K562 (cell line): ENCODE measurements at regions not wholly inside any gene's neighbourhood (a gene's known extent, or its start where the extent isn't known, plus 50 kb on each side); places are given as distances from the start of the nearest gene placed in this dataset.

Experiments used
- CBFA2T2 ChIP-seq: fragments of 450-650 bp; conservative IDR thresholded peaks from 2 replicates; pipeline ENCODE4 v1.6.1; 2017; ENCODE audit warnings: mild to moderate bottlenecking
- CHD1 ChIP-seq: fragments of 200-600 bp; sonication (generic); IDR thresholded peaks from one replicate; pipeline ENCODE4 v1.6.1; 2012; ENCODE audit warnings: mild to moderate bottlenecking, moderate library complexity, low read length, inconsistent platforms
- CREB5 ChIP-seq: fragments of 250-450 bp; sonication (Bioruptor Pico); IDR thresholded peaks from 2 replicates; pipeline ENCODE4 v1.5.0; 2020; ENCODE audit warnings: mild to moderate bottlenecking
- HEY1 ChIP-seq: fragments of 250-450 bp; sonication (Bioruptor Pico); IDR thresholded peaks from 2 replicates; pipeline ENCODE4 v1.5.0; 2020; ENCODE audit warnings: mild to moderate bottlenecking, moderate library complexity, borderline replicate concordance
- TAF7 ChIP-seq: fragments of 450-650 bp; IDR thresholded peaks from 2 replicates; pipeline ENCODE4 v1.6.1; 2016; ENCODE audit warnings: missing genetic modification characterization, missing compliant biosample characterization
- ZNF24 ChIP-seq: fragments of 450-650 bp; IDR thresholded peaks from 2 replicates; pipeline ENCODE4 v1.6.1; 2016
- ZNF41 ChIP-seq: fragments of 250-450 bp; sonication (Bioruptor Pico); conservative IDR thresholded peaks from 2 replicates; pipeline ENCODE4 v1.4.0; 2020; ENCODE audit warnings: mild to moderate bottlenecking
- ZNF589 ChIP-seq: fragments of 200-800 bp; sonication (Bioruptor generic); IDR thresholded peaks from 2 replicates; pipeline ENCODE4 v1.6.1; 2016; ENCODE audit warnings: low read depth, missing genetic modification characterization, missing compliant biosample characterization
- TF ChIP-seq, protein P1 (sequence below), 2 experiments: fragments of 450-650 bp; IDR thresholded peaks; 2 replicates each; pipeline ENCODE4 v1.6.1; 2016; ENCODE audit warnings: mild to moderate bottlenecking in 2 of 2, borderline replicate concordance in 1 of 2, low read depth in 1 of 2, moderate library complexity in 1 of 2
- TF ChIP-seq, protein P2 (sequence below): fragments of 250-450 bp; sonication (Bioruptor Pico); IDR thresholded peaks from 2 replicates; pipeline ENCODE4 v1.8.0; 2022; ENCODE audit warnings: inconsistent platforms, mild to moderate bottlenecking, moderate library complexity, borderline replicate concordance

- TF ChIP-seq, protein P1, sequence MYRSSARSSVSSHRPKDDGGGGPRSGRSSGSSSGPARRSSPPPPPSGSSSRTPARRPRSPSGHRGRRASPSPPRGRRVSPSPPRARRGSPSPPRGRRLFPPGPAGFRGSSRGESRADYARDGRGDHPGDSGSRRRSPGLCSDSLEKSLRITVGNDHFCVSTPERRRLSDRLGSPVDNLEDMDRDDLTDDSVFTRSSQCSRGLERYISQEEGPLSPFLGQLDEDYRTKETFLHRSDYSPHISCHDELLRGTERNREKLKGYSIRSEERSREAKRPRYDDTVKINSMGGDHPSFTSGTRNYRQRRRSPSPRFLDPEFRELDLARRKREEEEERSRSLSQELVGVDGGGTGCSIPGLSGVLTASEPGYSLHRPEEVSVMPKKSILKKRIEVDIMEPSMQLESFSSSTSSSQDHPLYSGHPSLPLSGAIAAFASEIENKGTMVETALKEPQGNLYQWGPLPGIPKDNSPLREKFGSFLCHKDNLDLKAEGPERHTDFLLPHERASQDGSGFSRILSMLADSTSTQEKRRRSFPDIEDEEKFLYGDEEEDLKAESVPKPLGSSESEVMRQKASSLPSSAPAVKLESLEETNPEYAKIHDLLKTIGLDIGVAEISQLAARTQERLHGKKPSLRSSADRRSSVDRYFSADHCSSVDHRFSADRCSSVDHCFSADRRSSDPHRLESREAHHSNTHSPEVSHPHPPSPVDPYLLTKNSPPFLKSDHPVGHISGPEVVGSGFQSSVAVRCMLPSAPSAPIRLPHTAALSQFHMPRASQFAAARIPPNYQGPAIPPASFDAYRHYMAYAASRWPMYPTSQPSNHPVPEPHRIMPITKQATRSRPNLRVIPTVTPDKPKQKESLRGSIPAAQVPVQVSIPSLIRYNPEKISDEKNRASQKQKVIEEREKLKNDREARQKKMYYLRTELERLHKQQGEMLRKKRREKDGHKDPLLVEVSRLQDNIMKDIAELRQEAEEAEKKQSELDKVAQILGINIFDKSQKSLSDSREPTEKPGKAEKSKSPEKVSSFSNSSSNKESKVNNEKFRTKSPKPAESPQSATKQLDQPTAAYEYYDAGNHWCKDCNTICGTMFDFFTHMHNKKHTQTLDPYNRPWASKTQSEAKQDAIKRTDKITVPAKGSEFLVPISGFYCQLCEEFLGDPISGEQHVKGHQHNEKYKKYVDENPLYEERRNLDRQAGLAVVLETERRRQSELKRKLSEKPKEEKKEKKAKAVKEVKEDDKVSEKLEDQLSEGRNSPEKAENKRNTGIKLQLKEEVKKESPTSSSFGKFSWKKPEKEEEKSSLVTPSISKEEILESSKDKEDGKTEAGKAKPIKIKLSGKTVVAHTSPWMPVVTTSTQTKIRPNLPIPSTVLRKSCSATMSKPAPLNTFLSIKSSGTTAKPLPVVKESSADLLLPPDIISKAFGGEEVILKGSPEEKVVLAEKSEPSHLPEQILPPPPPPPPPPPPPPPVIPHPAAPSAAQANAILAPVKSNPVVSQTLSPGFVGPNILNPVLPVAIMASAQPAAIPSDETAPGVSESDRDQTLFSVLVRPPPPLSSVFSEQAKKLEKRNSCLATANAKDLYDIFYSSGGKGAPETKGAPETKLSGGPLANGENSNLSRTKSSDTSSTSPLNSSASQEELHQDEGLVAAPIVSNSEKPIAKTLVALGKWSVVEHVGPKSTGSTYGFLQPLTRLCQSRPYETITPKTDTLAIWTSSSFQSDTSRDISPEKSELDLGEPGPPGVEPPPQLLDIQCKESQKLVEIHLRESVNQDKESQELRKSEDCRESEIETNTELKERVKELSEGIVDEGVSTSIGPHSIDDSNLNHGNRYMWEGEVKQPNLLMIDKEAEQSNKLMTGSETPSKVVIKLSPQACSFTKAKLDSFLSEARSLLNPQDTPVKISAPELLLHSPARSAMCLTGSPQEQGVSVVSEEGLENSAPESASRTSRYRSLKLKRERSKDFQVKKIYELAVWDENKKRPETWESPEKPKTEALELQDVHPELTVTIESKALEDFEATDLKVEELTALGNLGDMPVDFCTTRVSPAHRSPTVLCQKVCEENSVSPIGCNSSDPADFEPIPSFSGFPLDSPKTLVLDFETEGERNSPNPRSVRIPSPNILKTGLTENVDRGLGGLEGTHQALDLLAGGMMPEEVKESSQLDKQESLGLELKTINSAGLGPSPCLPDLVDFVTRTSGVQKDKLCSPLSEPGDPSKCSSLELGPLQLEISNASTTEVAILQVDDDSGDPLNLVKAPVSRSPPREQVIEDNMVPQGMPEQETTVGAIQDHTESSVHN (IDR thresholded peaks at IDR 0.05; ENCODE audit: borderline replicate concordance in 1 of 2, low read depth in 1 of 2) = no peak
- TF ChIP-seq ZNF24 = no peak
- TF ChIP-seq, protein P2, sequence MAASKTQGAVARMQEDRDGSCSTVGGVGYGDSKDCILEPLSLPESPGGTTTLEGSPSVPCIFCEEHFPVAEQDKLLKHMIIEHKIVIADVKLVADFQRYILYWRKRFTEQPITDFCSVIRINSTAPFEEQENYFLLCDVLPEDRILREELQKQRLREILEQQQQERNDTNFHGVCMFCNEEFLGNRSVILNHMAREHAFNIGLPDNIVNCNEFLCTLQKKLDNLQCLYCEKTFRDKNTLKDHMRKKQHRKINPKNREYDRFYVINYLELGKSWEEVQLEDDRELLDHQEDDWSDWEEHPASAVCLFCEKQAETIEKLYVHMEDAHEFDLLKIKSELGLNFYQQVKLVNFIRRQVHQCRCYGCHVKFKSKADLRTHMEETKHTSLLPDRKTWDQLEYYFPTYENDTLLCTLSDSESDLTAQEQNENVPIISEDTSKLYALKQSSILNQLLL (CRISPR knock-in tag) = no peak
- TF ChIP-seq ZNF41 (CRISPR knock-in tag) = no peak
- no peak for TF ChIP-seq TAF7 (tag)
- TF ChIP-seq HEY1 = no peak
- TF ChIP-seq ZNF589 (CRISPR knock-in tag) = no peak
- TF ChIP-seq CHD1 = no peak
- no peak for TF ChIP-seq CBFA2T2
- TF ChIP-seq CREB5 (CRISPR knock-in tag) = no peak
These were observed 94.0 kb downstream of the KLF12 start (continued) for GRCh38 chr13:74040200-74040599.
